PC-9 (cell line): ENCODE measurements at regions not wholly inside any gene's neighbourhood (a gene's known extent, or its start where the extent isn't known, plus 50 kb on each side); places are given as distances from the start of the nearest gene placed in this dataset.

Source experiments
- BruUV-seq: library from RNA; stranded (reverse); fragments of 400-500 nt; replicated peaks from 2 replicates; lab custom pipeline; 2021; lab: Mats Ljungman, UMichigan
- CTCF ChIA-PET: fragments of 300-600 bp; sonication (Branson Sonifier 250); formaldehyde crosslinking; loops from one replicate; lab custom pipeline; 2022; ENCODE audit warnings: antibody characterized with exemption; lab: Charles Lee
- POLR2A ChIA-PET: fragments of 300-600 bp; sonication (Branson Sonifier 250); formaldehyde crosslinking; loops from one replicate; lab custom pipeline; 2022; ENCODE audit warnings: antibody characterized with exemption; ENCODE audit not compliant: unreplicated experiment; lab: Charles Lee
- DNase-seq, 2 experiments: peaks; one replicate each; pipeline versions ENCODE4 v3.0.0 to v3.0.0-alpha.2; 2015 to 2022; ENCODE audit warnings: mixed read lengths in 1 of 2
- H2AFZ ChIP-seq: fragments of 200-600 bp; sonication (generic); 2 replicates; pipeline ENCODE4 v1.8.1; 2017; ENCODE audit warnings: antibody characterized with exemption
- H3F3A ChIP-seq: fragments of 200-600 bp; sonication (generic); 2 replicates; pipeline ENCODE4 v1.8.1; 2017; ENCODE audit warnings: antibody characterized with exemption, mild to moderate bottlenecking, low read depth; ENCODE audit not compliant: insufficient read depth
- H3K27ac ChIP-seq: fragments of 200-600 bp; sonication (generic); 2 replicates; pipeline ENCODE4 v1.6.1; 2016; ENCODE audit warnings: mixed run types
- H3K27me3 ChIP-seq: fragments of 200-600 bp; sonication (generic); 2 replicates; pipeline ENCODE4 v1.6.1; 2016; ENCODE audit warnings: low read depth, mixed run types; ENCODE audit not compliant: insufficient read depth
- H3K36me3 ChIP-seq: fragments of 200-600 bp; sonication (generic); 2 replicates; pipeline ENCODE4 v1.6.1; 2016; ENCODE audit warnings: low read depth, mixed run types
- H3K4me1 ChIP-seq: fragments of 200-600 bp; sonication (generic); replicated peaks from 2 replicates; pipeline ENCODE4 v1.6.1; 2016; ENCODE audit warnings: mixed run types; ENCODE audit not compliant: insufficient read depth
- H3K4me2 ChIP-seq: fragments of 200-600 bp; sonication (generic); 2 replicates; pipeline ENCODE4 v1.6.1; 2017; ENCODE audit warnings: mixed run types
- H3K4me3 ChIP-seq: fragments of 200-600 bp; sonication (generic); 2 replicates; pipeline ENCODE4 v1.6.1; 2016; ENCODE audit warnings: mixed run types
- H3K79me2 ChIP-seq: fragments of 200-600 bp; sonication (generic); 2 replicates; pipeline ENCODE4 v1.6.1; 2017; ENCODE audit warnings: low read depth, mixed run types
- H3K9me2 ChIP-seq: fragments of 200-600 bp; sonication (generic); 2 replicates; pipeline ENCODE4 v1.8.1; 2017; ENCODE audit warnings: mild to moderate bottlenecking; ENCODE audit not compliant: insufficient read depth
- H3K9me3 ChIP-seq: fragments of 200-600 bp; sonication (generic); 2 replicates; pipeline ENCODE4 v1.8.1; 2016; ENCODE audit warnings: low read depth; ENCODE audit not compliant: insufficient read depth
- H4K20me1 ChIP-seq: fragments of 200-600 bp; sonication (generic); 2 replicates; pipeline ENCODE4 v1.8.1; 2017; ENCODE audit not compliant: insufficient read depth
- CTCF ChIP-seq: fragments of 200-600 bp; sonication (generic); conservative IDR thresholded peaks from 2 replicates; pipeline ENCODE4 v1.6.1; 2017; ENCODE audit warnings: mixed run types, antibody characterized with exemption, mild to moderate bottlenecking, moderate library complexity
- EZH2 ChIP-seq: fragments of 200-600 bp; sonication (generic); IDR thresholded peaks from 2 replicates; pipeline ENCODE4 v1.8.0; 2017; ENCODE audit warnings: antibody characterized with exemption, low read depth
- intact Hi-C: fragments of 100-400 bp; cut with micrococcal nuclease; formaldehyde crosslinking; loops from one replicate; pipeline ENCODE4 v1.10.0; 2022; ENCODE audit not compliant: unreplicated experiment

GRCh38 chr5:73999297-73999696 lies 373.3 kb downstream of the ARHGEF28 start:
- Histone ChIP-seq H3F3A (no peaks in the 10 kb centered on the region), H3K4me1 (no peaks in the 10 kb centered on the region), H3K36me3 (no peaks in the 10 kb centered on the region), H4K20me1 (no peaks in the 10 kb centered on the region), H3K27ac (no peak overlapping the region), H2AFZ (no peak overlapping the region), H3K4me2 (no peak overlapping the region), H3K9me3 (no peaks in the 10 kb centered on the region), H3K27me3 (no peaks in the 10 kb centered on the region), H3K79me2 (no peaks in the 10 kb centered on the region), H3K4me3 (no peak overlapping the region), H3K9me2 (no peaks in the 10 kb centered on the region; the same call in 1 of the 2 replicates)
- ChIA-PET CTCF (no interaction called here), POLR2A (no interaction called here)
- TF ChIP-seq EZH2 (no peak), CTCF (no peak)
- no TSS peak for BruUV-seq
- no peak for DNase-seq
- intact Hi-C loops = no loop called here

- H3K27ac ChIP-seq = no peak overlapping the region
- H2AFZ ChIP-seq = no peak overlapping the region
- no peak overlapping the region for H3K4me3 ChIP-seq
- POLR2A ChIA-PET = no interaction called here
- H3K9me3 ChIP-seq = no peaks in the 10 kb centered on the region
- no peaks in the 10 kb centered on the region for H3F3A ChIP-seq
- no peaks in the 10 kb centered on the region; the same call in 1 of the 2 replicates for H3K9me2 ChIP-seq
- H3K36me3 ChIP-seq = no peaks in the 10 kb centered on the region
- H3K4me1 ChIP-seq = no peaks in the 10 kb centered on the region
- no peaks in the 10 kb centered on the region for H3K79me2 ChIP-seq
- CTCF ChIA-PET = interaction anchor here (0.5 kb wide), 1 partner anchor 14 kb away, joined by 4 read pairs; no protein-coding TSS in a partner anchor
- intact Hi-C loops = no loop called here
- H3K4me2 ChIP-seq = no peak overlapping the region
- H4K20me1 ChIP-seq = no peaks in the 10 kb centered on the region
- BruUV-seq = no TSS peak
- no peaks in the 10 kb centered on the region for H3K27me3 ChIP-seq
- DNase-seq = no peak
- TF ChIP-seq EZH2 (no peak), CTCF (no peak)
Observed at GRCh38 chr5:73998489-73998888, 372.5 kb downstream of the ARHGEF28 start.

- intact Hi-C loops = no loop called here
- Histone ChIP-seq H3K27me3 (no peaks in the 10 kb centered on the region), H3K36me3 (no peaks in the 10 kb centered on the region), H3K9me3 (no peaks in the 10 kb centered on the region), H2AFZ (no peak overlapping the region), H3K9me2 (no peaks in the 10 kb centered on the region; the same call in 1 of the 2 replicates), H3K27ac (no peak overlapping the region), H3K4me1 (no peaks in the 10 kb centered on the region), H4K20me1 (no peaks in the 10 kb centered on the region), H3K4me3 (no peak overlapping the region), H3F3A (no peaks in the 10 kb centered on the region), H3K4me2 (no peak overlapping the region), H3K79me2 (no peaks in the 10 kb centered on the region)
- DNase-seq = no peak
- CTCF ChIA-PET = no interaction called here
- POLR2A ChIA-PET = no interaction called here
- TF ChIP-seq CTCF = no peak
- no peak for TF ChIP-seq EZH2
- no TSS peak for BruUV-seq
Observed at GRCh38 chr5:73997960-73998359, 372.0 kb downstream of the ARHGEF28 start.
